Activated CD4-positive, alpha-beta T cell treated with anti-CD3 and anti-CD28 coated beads, Interleukin-2, amount 10 ng/mL, durations not matched to agents 24 days and 14 days (primary cell): ENCODE measurements at regions not wholly inside any gene's neighbourhood (a gene's known extent, or its start where the extent isn't known, plus 50 kb on each side); places are given as distances from the start of the nearest gene placed in this dataset.

Source experiments
- DNase-seq: peaks from one replicate; pipeline ENCODE4 v3.0.0; 2022
- H3K27ac Mint-ChIP-seq: one replicate; pipeline ENCODE4 v1.8.0; 2022; ENCODE audit warnings: mild to moderate bottlenecking, mixed read lengths
- H3K27me3 Mint-ChIP-seq: one replicate; pipeline ENCODE4 v1.8.0; 2022; ENCODE audit warnings: mixed read lengths
- H3K36me3 Mint-ChIP-seq: one replicate; pipeline ENCODE4 v1.8.0; 2022; ENCODE audit warnings: low read depth, mild to moderate bottlenecking, mixed read lengths
- H3K4me1 Mint-ChIP-seq: one replicate; pipeline ENCODE4 v1.8.0; 2021; ENCODE audit warnings: mixed read lengths
- H3K4me3 Mint-ChIP-seq: one replicate; pipeline ENCODE4 v1.8.0; 2022; ENCODE audit warnings: mild to moderate bottlenecking, moderate library complexity, mixed read lengths
- H3K9me3 Mint-ChIP-seq: one replicate; pipeline ENCODE4 v1.8.0; 2021; ENCODE audit warnings: mixed read lengths
- intact Hi-C: fragments of 100-400 bp; cut with micrococcal nuclease; formaldehyde crosslinking; loops from one replicate; pipeline ENCODE4 v1.15.1; 2023

- Mint-ChIP-seq H3K27me3 (peaks cover 14% of the 10 kb centered on the region), H3K27ac (no peak overlapping the region), H3K4me1 (peaks cover 13% of the 10 kb centered on the region), H3K4me3 (no peak overlapping the region), H3K9me3 (peaks cover 12% of the 10 kb centered on the region), H3K36me3 (no peaks in the 10 kb centered on the region)
- intact Hi-C loops, result no loop called here
- no peak for DNase-seq
Observed at GRCh38 chr16:66152823-66153393, 213.6 kb upstream of the CDH5 start.

DNA sequence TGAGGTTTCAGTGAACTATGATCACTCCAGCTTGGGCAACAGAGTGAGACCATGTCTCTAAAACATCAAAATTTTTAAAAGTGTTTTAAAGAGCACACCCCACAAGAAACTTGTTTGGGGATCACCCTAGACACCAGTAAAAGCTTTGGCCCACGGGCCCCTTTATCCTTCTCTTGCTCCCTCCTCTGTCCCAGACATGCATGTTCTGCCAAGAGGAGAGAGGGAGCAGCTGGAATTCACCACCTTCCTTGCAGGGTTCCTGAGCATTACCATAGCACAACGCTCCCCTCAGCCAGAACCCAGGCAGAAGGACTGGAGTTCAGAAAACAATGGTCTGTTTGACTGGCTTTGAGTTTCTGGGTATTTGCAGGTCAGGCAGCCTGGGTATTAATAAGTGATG is 214.3 kb upstream of the CDH5 start:
- Mint-ChIP-seq H3K36me3 (no peaks in the 10 kb centered on the region), H3K27me3 (peaks cover 14% of the 10 kb centered on the region), H3K4me1 (peaks cover 13% of the 10 kb centered on the region), H3K4me3 (no peak overlapping the region), H3K27ac (no peak overlapping the region), H3K9me3 (peaks cover 12% of the 10 kb centered on the region)
- intact Hi-C loops, result no loop called here
- no peak for DNase-seq

- Mint-ChIP-seq H3K4me1 (peaks cover 13% of the 10 kb centered on the region), H3K9me3 (peaks cover 7% of the 10 kb centered on the region), H3K36me3 (no peaks in the 10 kb centered on the region), H3K4me3 (peak overlapping the region; percentile 34), H3K27ac (no peak overlapping the region), H3K27me3 (peaks cover 16% of the 10 kb centered on the region)
- peak; percentile 67 for DNase-seq
- intact Hi-C loops, result no loop called here
Observed at GRCh38 chr16:66150698-66151482, 215.6 kb upstream of the CDH5 start.

GRCh38 chr16:66147291-66147690 is 219.2 kb upstream of the CDH5 start:
- Mint-ChIP-seq H3K9me3 (peaks cover 6% of the 10 kb centered on the region), H3K4me3 (no peak overlapping the region), H3K36me3 (no peaks in the 10 kb centered on the region), H3K4me1 (peaks cover 13% of the 10 kb centered on the region), H3K27me3 (peaks cover 15% of the 10 kb centered on the region), H3K27ac (no peak overlapping the region)
- intact Hi-C loops, result no loop called here
- DNase-seq, result no peak

GRCh38 chr16:66146798-66147197 is 219.7 kb upstream of the CDH5 start:
- Mint-ChIP-seq H3K36me3 (no peaks in the 10 kb centered on the region), H3K27ac (no peak overlapping the region), H3K4me1 (peaks cover 12% of the 10 kb centered on the region), H3K4me3 (no peak overlapping the region), H3K9me3 (peaks cover 6% of the 10 kb centered on the region), H3K27me3 (peaks cover 15% of the 10 kb centered on the region)
- no peak for DNase-seq
- intact Hi-C loops, result no loop called here

DNA sequence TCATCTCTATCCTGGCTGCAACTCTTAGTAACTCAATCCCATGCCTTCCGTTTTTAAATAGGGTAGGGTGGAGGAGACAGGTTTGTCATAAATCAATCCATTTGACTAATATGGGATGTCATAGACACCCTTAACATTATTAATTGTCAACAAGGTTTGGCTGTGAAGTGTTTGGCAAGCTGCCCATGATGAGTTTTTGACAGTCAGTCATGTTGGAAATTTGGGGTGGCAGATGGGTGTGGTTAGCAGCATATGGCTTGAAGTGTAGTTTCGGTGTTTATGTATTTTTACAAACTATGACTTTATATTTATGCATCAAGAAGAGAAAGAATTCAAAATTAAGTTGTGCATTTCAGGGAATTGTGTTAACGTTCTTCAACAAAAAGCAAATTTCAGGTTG is 221.8 kb upstream of the CDH5 start:
- intact Hi-C loops, result no loop called here

DNA sequence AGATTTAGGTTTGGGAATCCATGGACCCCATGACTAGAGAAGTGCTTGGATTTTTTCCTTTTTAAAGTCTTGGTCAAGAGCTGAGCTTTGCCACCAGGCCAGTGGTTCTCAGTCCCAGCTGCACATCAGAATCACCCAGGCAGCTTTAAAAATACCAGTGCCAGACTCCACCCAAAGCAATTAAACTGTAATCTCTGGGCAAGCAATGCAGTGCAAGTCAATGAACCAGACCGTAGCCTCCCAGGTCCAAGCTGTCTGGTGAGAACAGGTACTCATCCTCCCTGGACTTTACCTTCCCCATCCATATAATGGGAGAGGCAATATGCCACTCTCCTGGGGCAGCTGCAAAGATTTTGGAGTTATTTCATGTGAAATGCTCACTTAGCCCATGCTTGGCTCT is 223.1 kb upstream of the CDH5 start:
- H3K9me3 Mint-ChIP-seq, result no peaks in the 10 kb centered on the region
- H3K27me3 Mint-ChIP-seq, result peaks cover 6% of the 10 kb centered on the region
- no peak overlapping the region for H3K4me3 Mint-ChIP-seq
- no peaks in the 10 kb centered on the region for H3K4me1 Mint-ChIP-seq
- intact Hi-C loops, result no loop called here
- H3K27ac Mint-ChIP-seq, result no peak overlapping the region
- H3K36me3 Mint-ChIP-seq, result no peaks in the 10 kb centered on the region
- no peak for DNase-seq

More for the DNA sequence above, 221.8 kb upstream of the CDH5 start:
- no peak overlapping the region for H3K4me3 Mint-ChIP-seq
- no peaks in the 10 kb centered on the region for H3K36me3 Mint-ChIP-seq
- H3K4me1 Mint-ChIP-seq, result no peaks in the 10 kb centered on the region
- no peak overlapping the region for H3K27ac Mint-ChIP-seq
- peaks cover 12% of the 10 kb centered on the region for H3K27me3 Mint-ChIP-seq
- no peak for DNase-seq
- H3K9me3 Mint-ChIP-seq, result no peaks in the 10 kb centered on the region

DNA sequence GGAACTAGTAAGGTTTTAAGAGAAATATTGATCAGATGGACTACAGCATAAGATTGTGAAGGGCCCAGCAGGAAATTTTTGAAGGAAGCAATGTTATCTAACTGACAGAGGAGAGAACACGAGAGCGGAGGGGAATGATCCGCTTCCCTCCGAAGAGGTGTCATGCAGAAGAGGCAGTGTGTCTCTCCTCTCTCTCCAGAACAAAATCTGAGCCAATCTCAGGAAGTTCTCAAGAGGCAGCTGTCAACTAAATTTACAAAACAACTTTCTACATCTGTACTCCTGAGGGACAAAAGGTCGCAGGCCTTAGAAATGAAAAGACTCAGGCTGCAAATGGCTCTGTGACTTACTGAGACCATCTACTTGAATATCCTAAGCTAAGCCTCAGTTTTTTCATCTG is 224.6 kb upstream of the CDH5 start:
- no peak for DNase-seq
- no peak overlapping the region for H3K4me3 Mint-ChIP-seq
- H3K9me3 Mint-ChIP-seq, result no peaks in the 10 kb centered on the region
- intact Hi-C loops, result no loop called here
- no peaks in the 10 kb centered on the region for H3K36me3 Mint-ChIP-seq
- no peaks in the 10 kb centered on the region for H3K4me1 Mint-ChIP-seq
- H3K27ac Mint-ChIP-seq, result no peak overlapping the region
- peaks cover 4% of the 10 kb centered on the region for H3K27me3 Mint-ChIP-seq

DNA sequence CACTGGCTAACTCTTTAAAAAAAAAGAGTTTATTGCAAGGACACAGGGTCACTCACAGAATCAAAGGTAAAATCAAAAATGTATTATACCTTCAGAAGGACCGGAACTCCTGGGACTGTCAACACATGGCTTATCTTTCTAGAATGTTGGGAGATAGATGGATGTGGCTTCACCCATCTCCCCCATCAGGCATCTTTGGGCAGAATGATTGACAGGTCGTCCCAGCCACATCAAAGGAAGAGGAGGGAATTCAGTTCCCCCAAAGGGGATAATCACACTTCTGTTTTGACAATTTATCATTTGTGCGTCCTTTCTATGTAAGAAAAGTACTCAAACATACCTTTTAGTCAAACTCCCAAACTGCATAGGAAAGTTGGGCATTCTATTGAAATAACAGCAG is 228.6 kb upstream of the CDH5 start:
- Mint-ChIP-seq H3K4me3 (no peak overlapping the region), H3K27me3 (peaks cover 2% of the 10 kb centered on the region), H3K4me1 (no peaks in the 10 kb centered on the region), H3K9me3 (no peaks in the 10 kb centered on the region), H3K36me3 (no peaks in the 10 kb centered on the region), H3K27ac (no peak overlapping the region)
- intact Hi-C loops, result no loop called here
- DNase-seq, result no peak

GRCh38 chr16:66136841-66137240 is 229.7 kb upstream of the CDH5 start:
- Mint-ChIP-seq H3K27me3 (peaks cover 3% of the 10 kb centered on the region), H3K4me1 (no peaks in the 10 kb centered on the region), H3K36me3 (no peaks in the 10 kb centered on the region), H3K4me3 (no peak overlapping the region), H3K9me3 (no peaks in the 10 kb centered on the region), H3K27ac (no peak overlapping the region)
- DNase-seq, result no peak
- intact Hi-C loops, result no loop called here

GRCh38 chr16:66135838-66136237 is 230.7 kb upstream of the CDH5 start:
- intact Hi-C loops, result no loop called here
- H3K36me3 Mint-ChIP-seq, result no peaks in the 10 kb centered on the region

GRCh38 chr16:66135421-66135831 is 231.1 kb upstream of the CDH5 start:
- Mint-ChIP-seq H3K4me3 (no peak overlapping the region), H3K27me3 (peaks cover 2% of the 10 kb centered on the region), H3K36me3 (no peaks in the 10 kb centered on the region), H3K9me3 (no peaks in the 10 kb centered on the region), H3K4me1 (no peaks in the 10 kb centered on the region), H3K27ac (no peak overlapping the region)
- no peak for DNase-seq
- intact Hi-C loops, result no loop called here

More at GRCh38 chr16:66135838-66136237, 230.7 kb upstream of the CDH5 start:
- no peak for DNase-seq
- H3K9me3 Mint-ChIP-seq, result no peaks in the 10 kb centered on the region
- no peaks in the 10 kb centered on the region for H3K4me1 Mint-ChIP-seq
- peaks cover 2% of the 10 kb centered on the region for H3K27me3 Mint-ChIP-seq
- no peak overlapping the region for H3K4me3 Mint-ChIP-seq
- H3K27ac Mint-ChIP-seq, result no peak overlapping the region

DNA sequence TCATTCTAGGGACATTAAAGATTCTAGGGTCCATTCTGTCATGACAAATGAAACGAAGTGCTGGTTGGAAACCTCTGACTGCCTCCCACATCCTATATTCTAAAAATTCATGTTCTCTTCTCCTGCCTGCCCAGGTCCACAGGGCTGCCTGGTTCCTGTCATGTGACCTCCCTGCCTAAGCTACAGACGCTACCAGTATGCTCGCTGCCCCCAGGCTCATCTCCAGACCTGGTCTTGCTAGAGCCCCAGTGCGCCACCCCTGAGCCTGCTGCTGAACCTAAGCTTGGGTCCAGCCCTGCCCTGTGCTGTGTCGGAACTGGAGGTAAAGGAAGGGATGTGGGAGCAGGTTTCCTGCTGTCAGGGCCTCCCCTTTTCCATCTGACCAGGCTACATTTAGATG is 231.6 kb upstream of the CDH5 start:
- H3K4me3 Mint-ChIP-seq, result no peak overlapping the region
- no peak for DNase-seq

DNA sequence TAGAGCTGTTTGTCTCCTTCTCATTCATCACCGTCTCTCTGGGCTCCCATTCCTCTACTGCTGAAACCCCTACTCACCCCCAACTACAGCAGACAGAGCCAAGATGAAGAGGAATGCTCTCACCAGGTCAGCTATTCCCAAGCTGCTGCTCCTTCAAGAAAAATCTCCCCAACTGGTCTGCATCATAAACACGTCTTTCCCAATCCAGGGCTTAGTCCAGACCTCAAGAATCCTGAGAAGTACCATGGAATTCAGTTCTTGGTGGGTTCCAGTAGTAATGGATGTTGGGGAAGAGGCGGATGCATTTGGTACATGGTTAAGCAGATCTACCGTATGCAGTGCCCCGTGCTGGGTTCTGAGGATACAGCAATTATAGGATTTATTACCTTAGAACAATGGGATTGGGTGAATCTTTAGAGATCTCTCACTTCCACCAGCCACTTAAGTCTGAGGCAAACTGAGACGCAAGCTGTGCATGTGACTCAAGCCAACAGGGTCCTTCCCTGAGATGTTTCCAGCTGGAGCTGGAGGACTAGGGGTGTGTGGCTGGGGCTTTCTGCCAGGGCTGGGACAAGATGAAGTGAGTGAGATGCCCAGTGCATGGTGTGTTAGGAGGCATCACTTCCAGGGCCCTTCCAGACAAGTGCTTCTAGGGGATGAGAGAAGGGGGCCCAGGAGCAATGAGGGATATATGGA is 232.7 kb upstream of the CDH5 start:
- H3K9me3 Mint-ChIP-seq, result no peaks in the 10 kb centered on the region
- H3K27me3 Mint-ChIP-seq, result peaks cover 11% of the 10 kb centered on the region
- DNase-seq, result no peak
- H3K36me3 Mint-ChIP-seq, result no peaks in the 10 kb centered on the region
- no peak overlapping the region for H3K4me3 Mint-ChIP-seq
- intact Hi-C loops, result no loop called here
- H3K27ac Mint-ChIP-seq, result no peak overlapping the region
- no peaks in the 10 kb centered on the region for H3K4me1 Mint-ChIP-seq

More for the DNA sequence above, 231.6 kb upstream of the CDH5 start:
- peaks cover 3% of the 10 kb centered on the region for H3K27me3 Mint-ChIP-seq
- no peaks in the 10 kb centered on the region for H3K4me1 Mint-ChIP-seq
- no peaks in the 10 kb centered on the region for H3K9me3 Mint-ChIP-seq
- no peaks in the 10 kb centered on the region for H3K36me3 Mint-ChIP-seq
- H3K27ac Mint-ChIP-seq, result no peak overlapping the region
- intact Hi-C loops, result no loop called here
